NCI-H524 treated with DMSO at 0.1 percent for 48 hours (cell line): ENCODE measurements at regions not wholly inside any gene's neighbourhood (a gene's known extent, or its start where the extent isn't known, plus 50 kb on each side); places are given as distances from the start of the nearest gene placed in this dataset.

Source experiments
- DNase-seq: peaks from one replicate; lab custom pipeline; 2025; lab: John Stamatoyannopoulos, UW

DNA sequence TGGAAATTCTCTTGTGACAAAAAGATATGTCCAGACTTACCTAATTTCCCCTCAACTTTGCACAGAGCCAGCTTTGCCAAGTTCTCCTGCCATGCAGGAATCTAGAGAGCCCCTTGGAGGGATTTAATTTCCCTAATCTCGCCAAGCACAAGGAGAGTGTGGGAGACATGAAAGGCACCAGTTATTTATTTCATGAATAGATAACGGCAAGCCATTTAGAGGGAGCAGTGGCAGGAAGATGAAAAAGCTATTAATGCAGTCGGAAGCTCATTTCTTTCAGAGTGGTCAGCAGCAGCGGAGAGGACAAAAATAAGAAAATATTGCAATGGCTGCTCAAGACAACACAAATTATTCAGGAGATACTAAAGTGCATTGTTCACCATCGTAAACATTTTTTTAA lies 150.9 kb upstream of the WSCD2 start:
- no peak for DNase-seq

- DNase-seq = no peak
These were observed 150.4 kb upstream of the WSCD2 start for GRCh38 chr12:107978641-107979040.

- DNase-seq = peak; percentile 59
These were observed 145.2 kb upstream of the WSCD2 start for GRCh38 chr12:107983756-107984472.

- DNase-seq = no peak
These were observed 144.1 kb upstream of the WSCD2 start for GRCh38 chr12:107984973-107985372.

GRCh38 chr12:107986183-107986582 lies 142.9 kb upstream of the WSCD2 start:
- no peak for DNase-seq

DNA sequence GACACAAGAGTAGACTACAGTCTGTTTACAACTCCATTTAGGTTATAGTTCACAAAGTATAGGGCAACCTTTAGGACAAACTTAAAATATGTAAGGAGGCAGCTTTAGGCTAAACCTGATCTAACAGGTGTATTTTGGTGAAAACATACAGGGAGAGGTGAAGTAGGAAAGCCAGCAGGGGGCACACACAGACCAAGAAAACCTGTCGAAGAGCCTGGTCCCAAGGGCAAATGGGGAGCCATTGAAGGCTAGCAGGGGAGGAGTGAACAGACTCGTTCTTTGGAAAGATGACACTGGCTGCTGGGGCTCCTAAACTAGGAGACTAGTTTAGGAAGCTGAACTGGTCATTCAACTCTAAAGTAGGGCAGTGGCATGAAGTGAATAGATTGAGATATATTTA lies 138.8 kb upstream of the WSCD2 start:
- peak; percentile 25 for DNase-seq

- no peak for DNase-seq
These were observed 137.1 kb upstream of the WSCD2 start for GRCh38 chr12:107992029-107992428.

DNA sequence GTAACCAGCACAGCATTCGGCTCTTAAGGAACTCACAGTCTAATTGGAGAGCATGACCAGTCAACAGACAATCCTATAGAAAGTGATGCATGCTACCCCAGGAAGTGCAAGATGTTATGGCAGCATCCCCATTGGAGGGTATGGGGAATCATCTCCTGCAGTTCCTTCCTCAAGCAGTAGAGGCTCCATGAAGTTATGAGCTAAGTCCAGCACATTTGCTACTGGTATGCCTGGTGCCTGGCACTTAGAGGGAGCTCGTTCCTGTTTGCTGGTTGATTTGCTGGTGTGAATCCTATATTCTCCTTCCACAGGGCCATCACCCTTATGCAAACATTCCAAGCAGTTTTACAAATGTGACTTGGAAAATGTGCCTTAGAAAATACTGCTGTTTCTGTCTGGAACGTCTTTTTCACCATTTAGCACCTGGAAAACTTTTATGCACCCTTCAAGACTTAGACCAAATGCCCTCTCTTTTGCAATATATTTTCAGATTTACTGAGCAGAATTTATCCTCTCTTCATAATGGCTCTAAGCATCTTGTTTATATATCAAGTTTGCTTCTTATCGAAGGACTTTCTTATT lies 136.1 kb upstream of the WSCD2 start:
- peak; percentile 39 for DNase-seq

DNA sequence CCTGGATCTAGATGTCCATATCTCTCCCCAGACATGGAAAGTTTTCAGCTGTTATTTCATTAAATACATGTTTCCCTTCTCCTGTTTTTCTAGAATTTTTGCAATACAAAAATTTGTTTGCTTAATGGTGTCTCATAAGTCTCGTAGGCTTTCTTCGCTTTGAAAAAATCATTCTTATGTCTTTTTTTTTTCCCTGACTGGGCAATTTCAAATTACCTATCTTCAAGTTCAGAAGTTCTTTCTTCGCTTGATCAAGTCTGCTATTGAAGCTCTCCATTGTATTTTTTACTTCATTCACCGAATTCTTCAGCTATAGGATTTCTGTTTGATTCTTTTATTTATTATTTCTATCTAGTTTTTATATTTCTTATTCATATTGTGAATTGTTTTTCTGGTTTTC lies 130.2 kb upstream of the WSCD2 start:
- no peak for DNase-seq

- peak; percentile 84 for DNase-seq
These were observed 129.0 kb upstream of the WSCD2 start for GRCh38 chr12:108000111-108000510.

DNA sequence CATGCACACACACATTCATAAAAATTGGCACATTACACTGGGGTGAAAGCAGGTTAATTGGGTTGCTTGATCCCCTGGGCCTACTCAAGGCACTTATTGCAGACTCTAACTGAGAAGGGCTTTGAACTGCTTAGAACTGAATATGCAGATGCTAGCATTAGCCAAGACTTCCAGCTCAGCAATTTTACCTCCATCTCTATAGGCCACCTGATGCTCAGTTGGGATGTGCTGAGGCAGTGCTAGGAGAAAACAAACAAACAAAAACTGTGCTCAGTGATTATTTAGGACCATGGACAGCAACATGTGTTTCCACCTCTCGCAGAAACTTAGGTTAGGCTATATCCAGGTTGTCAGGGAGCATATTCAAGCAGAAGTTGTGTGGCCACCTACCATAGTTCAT lies 124.8 kb upstream of the WSCD2 start:
- peak; percentile 19 for DNase-seq

DNA sequence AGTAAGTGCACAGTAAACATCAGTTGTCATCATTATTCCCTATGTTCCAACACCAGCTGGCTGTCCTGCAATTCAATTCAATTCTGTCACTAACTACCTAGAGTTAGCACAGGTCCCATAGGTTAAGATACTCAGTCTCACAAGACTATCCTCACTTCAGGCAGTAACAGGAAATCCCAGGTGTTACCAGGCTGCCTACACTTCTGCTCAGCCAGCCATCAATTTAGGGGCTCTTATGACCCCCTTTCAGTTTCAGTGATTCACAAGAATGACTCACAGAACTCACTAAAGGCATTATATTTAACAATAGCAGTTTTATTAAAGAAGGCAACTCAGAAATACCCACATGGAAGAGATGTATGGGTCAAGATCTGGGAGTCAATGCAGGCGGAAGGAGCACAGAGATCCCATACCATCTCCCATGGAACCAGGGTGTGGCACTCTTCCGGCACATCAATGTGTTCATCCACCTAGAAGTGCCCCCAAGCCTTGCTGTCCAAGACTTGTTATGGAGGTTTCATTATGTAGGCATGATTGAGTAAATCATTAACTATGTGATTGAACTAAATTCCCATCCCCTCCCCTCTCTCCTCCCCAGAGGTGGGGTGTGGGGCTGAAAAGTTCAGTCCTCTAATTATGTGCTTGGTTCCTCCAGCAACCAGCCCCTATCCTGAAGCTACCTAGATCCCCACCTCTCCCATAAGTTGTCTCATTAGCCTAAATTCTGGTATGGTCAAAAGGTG lies 120.8 kb upstream of the WSCD2 start:
- no peak for DNase-seq

DNA sequence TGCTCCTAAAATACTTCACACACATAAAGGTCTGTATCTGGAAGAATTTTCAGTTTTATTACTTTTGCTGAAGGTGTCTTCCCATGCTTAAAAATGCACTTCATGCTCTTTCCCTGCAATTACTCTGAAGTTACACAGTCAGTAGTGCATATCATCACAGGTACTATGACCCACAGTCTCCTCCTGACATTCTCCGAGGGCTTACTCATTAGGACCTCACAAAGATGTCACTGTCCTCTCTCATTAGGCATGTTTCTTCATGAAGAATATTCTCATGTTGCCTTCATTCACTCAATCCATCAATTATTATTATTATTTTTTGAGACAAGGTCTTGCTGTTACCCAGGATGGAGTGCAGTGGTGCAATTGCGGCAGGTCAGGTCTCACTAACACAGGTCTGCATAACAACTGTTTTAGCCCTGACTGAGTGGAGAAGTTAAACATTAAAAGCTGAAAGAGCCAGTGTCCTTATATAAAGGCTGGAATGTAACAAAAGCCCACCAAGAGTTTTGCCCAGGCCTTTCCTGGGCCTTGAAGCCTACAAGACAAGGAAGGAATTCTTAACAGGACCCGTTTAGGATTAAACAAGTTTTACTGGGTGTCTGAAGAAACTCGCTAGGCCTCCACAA lies 119.5 kb upstream of the WSCD2 start:
- no peak for DNase-seq

- DNase-seq = no peak
These were observed 113.0 kb upstream of the WSCD2 start for GRCh38 chr12:108016022-108016564.

- DNase-seq = no peak
These were observed 111.5 kb upstream of the WSCD2 start for GRCh38 chr12:108017472-108018057.

- DNase-seq = no peak
These were observed 109.2 kb upstream of the WSCD2 start for GRCh38 chr12:108019862-108020261.

DNA sequence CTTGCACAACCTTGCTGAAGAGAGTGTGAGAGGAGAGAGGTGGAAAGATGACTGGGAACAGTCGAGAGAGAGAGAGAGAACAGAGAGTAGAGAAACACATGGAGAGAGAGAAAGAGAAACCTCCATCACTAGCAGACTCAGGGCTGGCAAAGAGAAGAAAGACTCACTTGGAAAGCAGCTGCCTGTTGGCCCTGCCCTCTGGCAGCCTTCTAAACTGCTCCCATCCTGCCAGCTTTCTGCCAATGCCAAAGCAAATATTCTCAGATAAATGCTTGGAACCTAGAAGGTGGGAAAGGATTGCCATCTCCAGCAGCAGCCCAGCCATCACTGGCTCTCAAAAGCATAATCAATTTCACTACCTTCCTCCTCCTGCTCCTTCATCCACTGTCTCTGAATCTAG lies 107.9 kb upstream of the WSCD2 start:
- DNase-seq = no peak

GRCh38 chr12:108021949-108022522 lies 107.1 kb upstream of the WSCD2 start:
- no peak for DNase-seq

GRCh38 chr12:108029051-108029835 lies 99.8 kb upstream of the WSCD2 start:
- no peak for DNase-seq

DNA sequence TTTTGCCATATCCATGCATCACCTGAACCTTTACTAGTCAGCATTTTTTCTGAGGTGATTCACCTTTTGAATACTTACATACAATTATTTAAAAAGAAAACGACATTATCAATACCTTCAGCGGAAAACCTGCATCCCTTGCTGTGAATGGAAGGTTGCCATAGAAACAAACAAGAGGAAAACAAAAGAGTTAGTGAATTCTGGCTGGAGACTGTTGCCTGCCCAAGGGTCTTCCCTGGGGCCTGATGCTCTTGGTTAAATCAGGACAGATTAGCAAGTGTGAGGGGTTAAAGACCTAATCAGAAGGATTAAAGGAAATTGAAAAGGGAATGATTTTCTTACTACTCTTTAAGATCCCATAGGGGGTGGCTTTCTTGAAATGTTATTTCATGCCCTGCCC lies 96.0 kb upstream of the WSCD2 start:
- no peak for DNase-seq

- DNase-seq = no peak
These were observed 93.7 kb upstream of the WSCD2 start for GRCh38 chr12:108035372-108035771.
